ENCODE measurements at regions not wholly inside any gene's neighbourhood (a gene's known extent, or its start where the extent isn't known, plus 50 kb on each side); places are given as distances from the start of the nearest gene placed in this dataset.
"Not testable (repeated sequence)": the region's sequence is repeated elsewhere in the genome, so short reads cannot be mapped to it uniquely, and the experiment has no call there.

GRCh38 chr13:31607531-31607930, 131.8 kb upstream of the RXFP2 start:
- not testable (repeated sequence) for DNase-seq (ENCODE audit: low spot score)

DNA sequence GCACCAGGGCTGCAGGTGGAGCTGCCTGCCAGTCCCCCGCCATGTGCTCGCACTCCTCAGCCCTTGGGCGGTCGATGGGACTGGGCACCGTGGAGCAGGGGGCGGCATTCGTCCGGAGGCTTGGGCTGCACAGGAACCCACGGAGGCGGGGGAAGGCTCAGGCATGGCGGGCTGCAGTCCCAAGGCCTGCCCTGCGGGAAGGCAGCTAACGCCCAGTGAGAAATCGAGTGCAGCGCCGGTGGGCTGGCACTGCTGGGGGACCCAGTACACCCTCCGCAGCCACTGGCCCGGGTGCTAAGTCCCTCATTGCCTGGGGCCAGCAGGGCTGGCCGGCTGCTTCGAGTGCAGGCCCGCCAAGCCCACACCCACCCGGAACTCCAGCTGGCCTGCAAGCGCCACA, 130.5 kb upstream of the RXFP2 start:
- DNase-seq (ENCODE audit: low spot score) = not testable (repeated sequence)

DNA sequence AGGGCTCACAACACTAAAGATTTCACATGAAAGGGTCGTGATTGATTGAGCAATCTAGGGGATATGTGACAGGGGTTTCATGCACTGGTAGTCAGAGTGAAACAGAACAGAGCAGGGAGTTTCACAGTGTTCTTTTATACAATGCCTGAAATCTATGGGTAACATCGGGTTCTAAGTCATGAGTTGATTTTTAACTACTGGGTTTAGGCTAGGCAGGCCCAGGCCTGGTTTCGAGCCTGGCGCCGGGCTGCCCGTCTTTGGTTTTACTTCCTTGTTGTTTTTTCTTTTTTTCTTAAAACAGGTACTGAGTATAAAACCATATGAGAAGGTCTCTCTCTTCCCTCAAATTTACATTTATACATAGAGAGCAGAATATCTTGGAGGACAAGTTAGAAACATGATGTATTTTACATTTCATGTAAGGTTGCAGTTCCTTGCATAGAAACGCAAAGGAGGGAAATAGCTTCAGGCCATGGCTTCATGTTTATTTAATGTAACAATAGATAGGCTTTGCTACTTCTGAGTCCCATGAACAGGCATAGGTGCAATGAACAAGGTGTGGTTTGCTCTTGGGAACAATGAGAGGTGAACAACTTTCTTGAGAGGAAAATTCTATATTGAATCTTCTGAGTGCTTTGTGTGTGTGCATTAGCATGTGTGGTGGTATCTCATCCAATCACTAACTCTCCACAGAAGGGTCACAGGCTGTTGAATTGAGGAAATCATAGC, 128.9 kb upstream of the RXFP2 start:
- no peak for DNase-seq (ENCODE audit: low spot score)

DNA sequence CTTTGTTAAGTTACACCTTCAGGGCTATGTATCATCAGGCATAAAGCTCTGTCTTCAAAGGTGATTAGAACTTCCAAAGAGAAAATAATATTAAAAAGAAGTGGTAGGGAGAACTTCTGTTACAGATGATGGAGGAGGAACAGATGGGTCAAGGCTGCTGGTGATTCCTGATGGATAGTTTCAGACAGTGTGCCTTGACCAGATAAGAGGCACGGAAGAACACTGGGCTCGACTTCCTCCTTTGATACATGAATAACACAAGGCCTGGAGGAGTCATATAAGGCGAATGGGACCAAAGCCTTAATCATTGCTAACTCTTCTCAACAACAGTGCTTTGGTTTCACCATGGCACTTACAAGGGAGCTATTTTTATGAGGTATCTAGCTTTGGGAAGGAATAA, 128.1 kb upstream of the RXFP2 start:
- DNase-seq (ENCODE audit: low spot score) = no peak

- no peak for DNase-seq (ENCODE audit: low spot score)
Measured at GRCh38 chr13:31614073-31614472, 125.3 kb upstream of the RXFP2 start.

GRCh38 chr13:31614704-31615103, 124.6 kb upstream of the RXFP2 start:
- DNase-seq (ENCODE audit: low spot score) = no peak

DNA sequence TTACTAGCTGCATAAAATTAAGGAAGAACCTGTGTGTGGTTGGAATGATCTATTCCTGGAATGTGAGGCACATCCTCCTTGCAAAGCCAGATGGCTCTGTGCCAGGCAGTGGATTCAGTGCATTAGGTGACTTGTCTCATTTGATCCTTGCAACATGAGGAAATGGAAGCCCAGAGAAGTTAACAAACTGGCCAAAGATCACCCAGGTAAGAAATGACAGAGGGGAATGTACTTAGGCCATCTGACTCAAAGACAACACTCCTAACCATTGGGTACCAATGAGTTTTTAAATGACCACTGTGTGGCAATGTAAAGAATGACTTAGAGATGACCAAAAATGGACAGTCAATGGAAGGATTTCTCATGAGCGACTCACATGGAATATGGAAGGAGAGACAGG, 114.2 kb upstream of the RXFP2 start:
- no peak for DNase-seq (ENCODE audit: low spot score)

DNA sequence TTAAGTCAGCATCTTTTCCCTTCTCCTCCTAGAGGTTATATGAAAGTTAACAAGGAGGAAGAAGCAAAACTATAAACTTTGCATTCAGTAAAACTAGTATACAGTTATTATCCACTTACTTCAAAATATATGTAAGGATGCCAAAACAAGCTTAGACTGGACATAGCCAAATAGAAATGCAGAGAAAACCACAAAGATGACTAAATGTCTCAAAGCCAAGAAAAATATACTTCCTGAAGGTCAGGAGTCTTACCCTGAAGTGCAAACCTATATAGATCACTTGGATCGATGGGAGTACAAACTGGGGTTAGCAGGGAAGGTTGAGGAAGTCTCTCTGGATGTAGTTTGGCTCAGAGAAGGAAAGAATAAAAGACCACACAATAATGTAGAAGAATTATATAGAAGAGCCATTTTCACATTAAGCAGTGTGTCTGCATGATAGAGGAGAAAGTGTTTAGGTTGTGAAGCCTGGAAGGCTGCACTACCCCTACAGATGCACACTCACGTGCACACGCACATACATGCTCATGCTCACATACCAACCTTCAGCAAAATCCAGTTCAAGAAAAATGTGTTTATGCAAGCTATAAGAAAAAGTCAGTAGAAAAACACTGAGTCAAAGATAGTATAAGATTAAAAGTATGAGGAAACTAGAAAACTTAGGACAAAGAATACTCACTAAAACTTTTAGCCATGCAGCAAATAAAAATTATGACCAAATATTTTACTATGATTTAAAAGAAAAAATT, 112.1 kb upstream of the RXFP2 start:
- DNase-seq (ENCODE audit: low spot score) = no peak

DNA sequence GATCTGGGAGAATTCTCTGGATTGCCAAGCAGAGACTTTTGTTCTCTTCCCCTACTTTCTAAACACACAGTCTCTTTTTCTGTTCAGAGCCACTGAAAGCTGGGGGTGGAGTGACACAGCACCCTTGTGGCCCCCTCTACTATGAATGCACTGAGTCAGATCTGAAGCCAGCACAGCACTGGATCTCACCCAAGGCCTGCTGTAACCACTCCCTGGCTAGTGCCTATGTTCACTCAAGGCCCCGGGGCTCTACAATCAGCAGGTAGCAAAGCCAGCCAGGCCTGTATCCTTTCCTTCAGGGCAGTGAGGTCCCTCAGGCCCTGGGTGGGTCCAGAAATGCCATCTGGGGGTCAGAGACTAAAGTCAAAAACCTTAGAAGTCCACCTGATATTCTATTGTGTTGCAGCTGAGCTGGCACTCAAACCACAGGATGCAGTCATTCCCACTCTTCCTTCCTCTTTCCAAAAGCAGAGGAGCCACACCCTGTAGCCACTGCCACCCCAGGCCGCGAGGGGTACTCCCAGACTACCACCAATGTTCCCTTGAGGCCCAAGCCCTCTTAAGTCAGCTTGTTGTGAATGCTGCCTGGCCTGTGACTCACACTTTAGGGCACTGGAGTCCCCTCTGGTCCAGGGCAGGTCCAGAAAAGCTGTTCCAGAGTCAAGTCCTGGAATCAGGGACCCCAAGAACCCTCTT, 110.1 kb upstream of the RXFP2 start:
- no peak for DNase-seq (ENCODE audit: low spot score)

DNA sequence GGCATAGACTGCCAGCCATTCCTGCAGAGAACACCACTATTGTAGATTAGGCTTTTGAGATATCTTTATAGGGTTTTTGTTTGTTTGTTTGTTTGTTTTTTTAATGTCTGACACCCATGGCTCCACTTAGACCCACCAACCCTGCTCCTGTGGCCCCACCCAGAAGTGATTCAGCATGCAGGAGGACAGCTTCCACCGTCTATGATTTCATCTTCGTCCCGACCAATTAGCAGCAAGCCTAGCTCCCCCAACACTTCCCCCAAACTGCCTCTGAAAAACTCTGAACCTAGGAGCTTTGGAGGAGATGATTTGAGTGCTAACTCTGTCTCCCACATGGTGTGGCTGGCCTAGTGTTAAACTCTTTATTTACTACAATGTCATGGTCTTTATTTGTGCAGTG, 108.3 kb upstream of the RXFP2 start:
- no peak for DNase-seq (ENCODE audit: low spot score)

DNA sequence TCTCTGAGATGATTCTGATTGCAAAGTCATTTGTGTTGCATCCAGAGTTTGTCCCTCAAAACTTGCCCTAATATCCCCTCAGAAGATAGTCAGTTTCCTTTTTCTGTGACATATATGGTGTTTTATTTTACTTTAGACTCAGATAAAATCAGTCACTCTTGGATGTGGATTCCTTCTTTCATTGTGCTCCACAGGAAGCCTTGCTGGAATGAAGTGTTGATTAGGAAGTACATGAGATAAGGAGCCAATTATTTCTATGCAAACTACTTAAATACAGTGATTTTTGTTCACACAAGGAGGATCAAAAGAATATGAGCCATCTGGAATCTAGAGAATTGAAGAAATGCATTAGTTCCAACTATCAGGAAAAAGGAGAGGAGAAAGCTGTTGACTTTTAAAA, 107.6 kb upstream of the RXFP2 start:
- DNase-seq (ENCODE audit: low spot score) = no peak

DNA sequence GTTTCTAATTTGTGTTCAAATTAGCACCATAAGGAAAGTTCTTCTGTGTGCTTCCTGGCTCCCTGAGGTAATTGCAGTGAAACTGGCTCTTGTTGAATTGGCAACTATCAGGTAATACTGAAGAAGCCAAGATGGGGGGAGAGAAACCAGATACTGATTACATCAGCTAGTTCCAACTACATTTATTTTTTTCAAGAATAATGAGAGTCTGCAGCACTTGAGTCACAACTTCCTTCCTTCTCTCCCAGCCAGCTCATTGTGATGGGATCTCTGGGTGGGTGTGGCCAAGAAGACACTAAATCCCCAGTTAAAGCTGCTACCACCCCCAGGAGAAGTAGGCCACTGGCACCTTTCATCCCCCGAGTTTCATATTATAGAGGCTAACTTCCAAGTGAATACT, 100.7 kb upstream of the RXFP2 start:
- no peak for DNase-seq (ENCODE audit: low spot score)

- no peak for DNase-seq (ENCODE audit: low spot score)
Measured at GRCh38 chr13:31639443-31640163, 99.7 kb upstream of the RXFP2 start.

DNA sequence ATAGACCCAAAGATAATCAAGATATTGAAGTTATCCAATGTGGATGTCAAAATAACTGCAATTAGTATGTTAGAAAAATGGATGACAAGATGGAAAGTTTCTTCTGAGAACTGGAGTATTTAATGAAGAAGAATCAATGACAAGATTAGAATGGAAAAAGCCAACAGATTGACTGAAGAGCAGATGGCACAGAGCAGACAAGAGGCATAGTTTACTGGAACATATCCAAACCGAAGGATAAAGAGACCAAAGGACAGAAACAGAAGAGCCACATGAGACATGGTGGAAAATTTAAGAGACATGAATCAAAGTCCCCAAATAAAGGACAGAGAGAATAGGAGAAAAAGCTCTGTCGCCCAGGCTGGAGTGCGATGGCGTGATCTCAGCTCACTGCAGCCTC, 89.6 kb upstream of the RXFP2 start:
- DNase-seq (ENCODE audit: low spot score) = no peak

DNA sequence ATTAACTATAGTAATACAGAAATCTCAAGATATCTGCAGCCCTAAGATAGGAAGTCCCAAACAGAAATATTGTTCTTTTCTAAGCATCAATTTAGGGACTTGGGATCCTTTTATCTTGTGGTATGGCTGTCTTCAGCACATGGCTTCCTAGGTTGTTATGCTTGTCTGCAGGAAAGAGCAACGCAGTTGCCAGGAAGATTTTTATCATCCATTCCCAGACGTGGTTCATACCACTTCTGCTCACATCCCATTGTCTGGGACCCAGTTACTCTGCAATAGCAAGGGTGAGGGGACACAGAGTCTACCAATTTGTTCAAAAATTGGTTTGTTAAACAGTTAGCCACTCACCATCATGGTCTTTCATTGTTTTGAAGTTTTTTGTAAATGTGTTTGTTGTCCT, 85.6 kb upstream of the RXFP2 start:
- DNase-seq (ENCODE audit: low spot score) = no peak

GRCh38 chr13:31663880-31664585, 75.3 kb upstream of the RXFP2 start:
- DNase-seq (ENCODE audit: low spot score) = no peak

GRCh38 chr13:31670831-31671617, 68.3 kb upstream of the RXFP2 start:
- no peak for DNase-seq (ENCODE audit: low spot score)

DNA sequence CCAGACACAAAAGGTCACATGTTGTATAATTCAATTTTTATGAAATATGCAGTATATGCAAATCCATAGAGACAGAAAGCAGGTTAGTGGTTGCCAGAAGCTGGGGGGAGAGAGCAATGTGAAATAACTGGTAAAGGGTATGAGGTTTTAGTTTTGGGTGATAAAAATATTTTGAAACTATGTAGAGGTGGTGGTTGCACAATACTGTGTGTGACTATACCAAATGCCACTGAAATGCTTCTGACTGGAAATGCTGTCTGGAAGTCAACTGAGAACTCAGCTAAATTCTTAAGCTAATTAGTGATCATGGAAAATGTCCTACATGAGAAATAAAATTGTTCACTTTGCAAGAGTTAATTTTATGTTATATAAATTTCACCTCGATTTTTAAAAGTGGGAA, 65.3 kb upstream of the RXFP2 start:
- DNase-seq (ENCODE audit: low spot score) = no peak

DNA sequence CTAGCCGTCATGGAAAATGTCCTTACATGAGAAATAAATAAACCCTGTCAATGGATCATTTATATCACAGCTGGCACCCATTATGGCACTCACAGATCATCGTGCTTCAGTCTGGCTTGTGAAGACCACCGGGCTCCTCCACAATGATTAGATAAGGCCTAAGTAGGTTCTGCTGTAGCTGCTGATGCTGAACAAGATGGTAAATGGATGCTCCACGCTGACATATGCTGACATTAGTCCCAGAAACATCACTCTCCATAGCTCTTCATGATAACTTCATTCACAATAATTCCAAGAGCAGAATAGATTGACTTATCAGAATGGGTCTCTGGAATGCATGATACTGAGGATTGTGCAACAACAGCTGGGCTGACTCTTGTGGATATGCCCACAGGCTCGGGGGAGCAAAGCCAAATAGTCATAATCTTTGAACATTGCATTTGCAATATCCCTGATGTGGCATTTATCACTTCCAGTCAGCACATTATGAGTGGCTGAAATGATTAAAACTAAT, 63.8 kb upstream of the RXFP2 start:
- no peak for DNase-seq (ENCODE audit: low spot score)

GRCh38 chr13:31681133-31681532, 58.2 kb upstream of the RXFP2 start:
- DNase-seq (ENCODE audit: low spot score) = no peak

GRCh38 chr13:31684466-31684865, 54.9 kb upstream of the RXFP2 start:
- no peak for DNase-seq (ENCODE audit: low spot score)
